ENCODE measurements at regions not wholly inside any gene's neighbourhood (a gene's known extent, or its start where the extent isn't known, plus 50 kb on each side); places are given as distances from the start of the nearest gene placed in this dataset.
"Not testable (repeated sequence)": the region's sequence is repeated elsewhere in the genome, so short reads cannot be mapped to it uniquely, and the experiment has no call there.

- Histone ChIP-seq H3K27me3 (ENCODE audit: control insufficient read depth in 5 of 5, insufficient read depth in 4 of 5, low read length in 5 of 5) (peaks cover 4 to 15% (median 9%) of the 10 kb centered on the region in 5 donors), H3K9me3 (ENCODE audit: control insufficient read depth in 5 of 5, low read length in 5 of 5) (peaks cover 0 to 8% (median 6%) of the 10 kb centered on the region in 5 donors), H3K4me1 (ENCODE audit: control insufficient read depth in 5 of 5, insufficient read depth in 5 of 5, low read length in 5 of 5) (no peaks in the 10 kb centered on the region), H3K27ac (ENCODE audit: low read depth, low read length) (no peak overlapping the region), H3K4me3 (ENCODE audit: low read depth in 1 of 5, low read length in 5 of 5) (peak overlapping the region in 1 of 5 donors; percentile 0), H3K9ac (ENCODE audit: low read length in 5 of 5) (no peak overlapping the region), H3K36me3 (ENCODE audit: control insufficient read depth in 5 of 5, insufficient read depth in 5 of 5, low read length in 5 of 5) (no peaks in the 10 kb centered on the region)
Observed at GRCh38 chr12:4833524-4833923, 76.2 kb upstream of the KCNA1 start.

- H3K9me3 ChIP-seq (ENCODE audit: control insufficient read depth in 5 of 5, low read length in 5 of 5); H3K4me3 ChIP-seq (ENCODE audit: low read depth in 1 of 5, low read length in 5 of 5); H3K27ac ChIP-seq (ENCODE audit: low read depth, low read length); H3K4me1 ChIP-seq (ENCODE audit: control insufficient read depth in 5 of 5, insufficient read depth in 5 of 5, low read length in 5 of 5); H3K27me3 ChIP-seq (ENCODE audit: control insufficient read depth in 5 of 5, insufficient read depth in 4 of 5, low read length in 5 of 5); H3K9ac ChIP-seq (ENCODE audit: low read length in 5 of 5); H3K36me3 ChIP-seq (ENCODE audit: control insufficient read depth in 5 of 5, insufficient read depth in 5 of 5, low read length in 5 of 5): not testable (repeated sequence)
Observed at GRCh38 chr12:4842401-4842800, 67.3 kb upstream of the KCNA1 start.

GRCh38 chr12:4843907-4844306, 65.8 kb upstream of the KCNA1 start:
- no peak overlapping the region for H3K4me3 ChIP-seq (ENCODE audit: low read depth in 1 of 5, low read length in 5 of 5)
- H3K9ac ChIP-seq (ENCODE audit: low read length in 5 of 5): no peak overlapping the region
- no peaks in the 10 kb centered on the region for H3K36me3 ChIP-seq (ENCODE audit: control insufficient read depth in 5 of 5, insufficient read depth in 5 of 5, low read length in 5 of 5)
- no peaks in the 10 kb centered on the region for H3K9me3 ChIP-seq (ENCODE audit: control insufficient read depth in 5 of 5, low read length in 5 of 5)
- no peak overlapping the region for H3K27ac ChIP-seq (ENCODE audit: low read depth, low read length)
- no peaks in the 10 kb centered on the region for H3K27me3 ChIP-seq (ENCODE audit: control insufficient read depth in 5 of 5, insufficient read depth in 4 of 5, low read length in 5 of 5)
- no peaks in the 10 kb centered on the region for H3K4me1 ChIP-seq (ENCODE audit: control insufficient read depth in 5 of 5, insufficient read depth in 5 of 5, low read length in 5 of 5)

- Histone ChIP-seq H3K9ac (ENCODE audit: low read length in 5 of 5) (no peak overlapping the region), H3K27ac (ENCODE audit: low read depth, low read length) (no peak overlapping the region), H3K36me3 (ENCODE audit: control insufficient read depth in 5 of 5, insufficient read depth in 5 of 5, low read length in 5 of 5) (no peaks in the 10 kb centered on the region), H3K27me3 (ENCODE audit: control insufficient read depth in 5 of 5, insufficient read depth in 4 of 5, low read length in 5 of 5) (peaks cover 0 to 4% (median 0%) of the 10 kb centered on the region in 5 donors), H3K9me3 (ENCODE audit: control insufficient read depth in 5 of 5, low read length in 5 of 5) (no peaks in the 10 kb centered on the region), H3K4me3 (ENCODE audit: low read depth in 1 of 5, low read length in 5 of 5) (no peak overlapping the region), H3K4me1 (ENCODE audit: control insufficient read depth in 5 of 5, insufficient read depth in 5 of 5, low read length in 5 of 5) (no peaks in the 10 kb centered on the region)
Observed at GRCh38 chr12:4847713-4848112, 62.0 kb upstream of the KCNA1 start.

- H3K27ac ChIP-seq (ENCODE audit: low read depth, low read length): no peak overlapping the region
- H3K9me3 ChIP-seq (ENCODE audit: control insufficient read depth in 5 of 5, low read length in 5 of 5): no peaks in the 10 kb centered on the region
- H3K4me1 ChIP-seq (ENCODE audit: control insufficient read depth in 5 of 5, insufficient read depth in 5 of 5, low read length in 5 of 5): no peaks in the 10 kb centered on the region
- no peak overlapping the region for H3K4me3 ChIP-seq (ENCODE audit: low read depth in 1 of 5, low read length in 5 of 5)
- no peak overlapping the region for H3K9ac ChIP-seq (ENCODE audit: low read length in 5 of 5)
- no peaks in the 10 kb centered on the region for H3K36me3 ChIP-seq (ENCODE audit: control insufficient read depth in 5 of 5, insufficient read depth in 5 of 5, low read length in 5 of 5)
- peaks cover 0 to 8% (median 0%) of the 10 kb centered on the region in 5 donors for H3K27me3 ChIP-seq (ENCODE audit: control insufficient read depth in 5 of 5, insufficient read depth in 4 of 5, low read length in 5 of 5)
Observed at GRCh38 chr12:4849115-4849541, 60.6 kb upstream of the KCNA1 start.

GRCh38 chr12:4849795-4850345, 59.8 kb upstream of the KCNA1 start:
- Histone ChIP-seq H3K27ac (ENCODE audit: low read depth, low read length) (no peak overlapping the region), H3K9me3 (ENCODE audit: control insufficient read depth in 5 of 5, low read length in 5 of 5) (no peaks in the 10 kb centered on the region), H3K4me3 (ENCODE audit: low read depth in 1 of 5, low read length in 5 of 5) (no peak overlapping the region), H3K4me1 (ENCODE audit: control insufficient read depth in 5 of 5, insufficient read depth in 5 of 5, low read length in 5 of 5) (no peaks in the 10 kb centered on the region), H3K36me3 (ENCODE audit: control insufficient read depth in 5 of 5, insufficient read depth in 5 of 5, low read length in 5 of 5) (no peaks in the 10 kb centered on the region), H3K9ac (ENCODE audit: low read length in 5 of 5) (peak overlapping the region in 1 of 5 donors; percentile 9), H3K27me3 (ENCODE audit: control insufficient read depth in 5 of 5, insufficient read depth in 4 of 5, low read length in 5 of 5) (peaks cover 0 to 8% (median 0%) of the 10 kb centered on the region in 5 donors)

- no peak overlapping the region for H3K4me3 ChIP-seq (ENCODE audit: low read depth in 1 of 5, low read length in 5 of 5)
- no peak overlapping the region for H3K9ac ChIP-seq (ENCODE audit: low read length in 5 of 5)
- no peaks in the 10 kb centered on the region for H3K9me3 ChIP-seq (ENCODE audit: control insufficient read depth in 5 of 5, low read length in 5 of 5)
- peaks cover 0 to 12% (median 2%) of the 10 kb centered on the region in 5 donors for H3K27me3 ChIP-seq (ENCODE audit: control insufficient read depth in 5 of 5, insufficient read depth in 4 of 5, low read length in 5 of 5)
- no peak overlapping the region for H3K27ac ChIP-seq (ENCODE audit: low read depth, low read length)
- H3K36me3 ChIP-seq (ENCODE audit: control insufficient read depth in 5 of 5, insufficient read depth in 5 of 5, low read length in 5 of 5): no peaks in the 10 kb centered on the region
- peaks cover 0 to 5% (median 3%) of the 10 kb centered on the region in 5 donors for H3K4me1 ChIP-seq (ENCODE audit: control insufficient read depth in 5 of 5, insufficient read depth in 5 of 5, low read length in 5 of 5)
Observed at GRCh38 chr12:4850857-4851380, 58.8 kb upstream of the KCNA1 start.

- Histone ChIP-seq H3K36me3 (ENCODE audit: control insufficient read depth in 5 of 5, insufficient read depth in 5 of 5, low read length in 5 of 5) (no peaks in the 10 kb centered on the region), H3K9ac (ENCODE audit: low read length in 5 of 5) (no peak overlapping the region), H3K27me3 (ENCODE audit: control insufficient read depth in 5 of 5, insufficient read depth in 4 of 5, low read length in 5 of 5) (peaks cover 0 to 15% (median 4%) of the 10 kb centered on the region in 5 donors), H3K9me3 (ENCODE audit: control insufficient read depth in 5 of 5, low read length in 5 of 5) (no peaks in the 10 kb centered on the region), H3K27ac (ENCODE audit: low read depth, low read length) (no peak overlapping the region), H3K4me3 (ENCODE audit: low read depth in 1 of 5, low read length in 5 of 5) (no peak overlapping the region), H3K4me1 (ENCODE audit: control insufficient read depth in 5 of 5, insufficient read depth in 5 of 5, low read length in 5 of 5) (peaks cover 0 to 5% (median 3%) of the 10 kb centered on the region in 5 donors)
Observed at GRCh38 chr12:4852308-4852707, 57.4 kb upstream of the KCNA1 start.

- Histone ChIP-seq H3K27me3 (ENCODE audit: control insufficient read depth in 5 of 5, insufficient read depth in 4 of 5, low read length in 5 of 5) (peaks cover 0 to 15% (median 6%) of the 10 kb centered on the region in 5 donors), H3K4me3 (ENCODE audit: low read depth in 1 of 5, low read length in 5 of 5) (no peak overlapping the region), H3K27ac (ENCODE audit: low read depth, low read length) (no peak overlapping the region), H3K36me3 (ENCODE audit: control insufficient read depth in 5 of 5, insufficient read depth in 5 of 5, low read length in 5 of 5) (no peaks in the 10 kb centered on the region), H3K9ac (ENCODE audit: low read length in 5 of 5) (no peak overlapping the region), H3K9me3 (ENCODE audit: control insufficient read depth in 5 of 5, low read length in 5 of 5) (no peaks in the 10 kb centered on the region), H3K4me1 (ENCODE audit: control insufficient read depth in 5 of 5, insufficient read depth in 5 of 5, low read length in 5 of 5) (peaks cover 2 to 11% (median 8%) of the 10 kb centered on the region in 5 donors)
Observed at GRCh38 chr12:4852911-4853310, 56.8 kb upstream of the KCNA1 start.

GRCh38 chr12:4855121-4855924, 54.4 kb upstream of the KCNA1 start:
- Histone ChIP-seq H3K27ac (ENCODE audit: low read depth, low read length) (no peak overlapping the region), H3K4me3 (ENCODE audit: low read depth in 1 of 5, low read length in 5 of 5) (no peak overlapping the region), H3K9me3 (ENCODE audit: control insufficient read depth in 5 of 5, low read length in 5 of 5) (no peaks in the 10 kb centered on the region), H3K36me3 (ENCODE audit: control insufficient read depth in 5 of 5, insufficient read depth in 5 of 5, low read length in 5 of 5) (no peaks in the 10 kb centered on the region), H3K9ac (ENCODE audit: low read length in 5 of 5) (no peak overlapping the region), H3K4me1 (ENCODE audit: control insufficient read depth in 5 of 5, insufficient read depth in 5 of 5, low read length in 5 of 5) (peaks cover 2 to 15% (median 13%) of the 10 kb centered on the region in 5 donors), H3K27me3 (ENCODE audit: control insufficient read depth in 5 of 5, insufficient read depth in 4 of 5, low read length in 5 of 5) (peaks cover 0 to 25% (median 21%) of the 10 kb centered on the region in 5 donors)
